Epithelial cell of proximal tubule (primary cell): ENCODE measurements at regions not wholly inside any gene's neighbourhood (a gene's known extent, or its start where the extent isn't known, plus 50 kb on each side); places are given as distances from the start of the nearest gene placed in this dataset.

Source experiments
- DNase-seq: peaks from one replicate; pipeline ENCODE4 v3.0.0-alpha.2; 2011; ENCODE audit warnings: low read depth
- H3K4me3 ChIP-seq: 2 replicates; pipeline ENCODE4 v1.5.1; 2011; ENCODE audit warnings: low read depth, mild to moderate bottlenecking, low read length
- CTCF ChIP-seq: conservative IDR thresholded peaks from 2 replicates; pipeline ENCODE4 v1.5.1; 2012; ENCODE audit warnings: low read depth, mild to moderate bottlenecking, low read length

GRCh38 chr18:46298511-46298910 is 194.3 kb downstream of the HAUS1 start:
- DNase-seq = no peak
- no peak for TF ChIP-seq CTCF

GRCh38 chr18:46299465-46300008 is 195.4 kb downstream of the HAUS1 start:
- DNase-seq = no peak
- no peak for TF ChIP-seq CTCF
- no peak overlapping the region for H3K4me3 ChIP-seq

More at GRCh38 chr18:46298511-46298910, 194.3 kb downstream of the HAUS1 start:
- no peak overlapping the region for H3K4me3 ChIP-seq

- DNase-seq = no peak
- H3K4me3 ChIP-seq = no peak overlapping the region
- TF ChIP-seq CTCF = no peak
These were observed 196.9 kb downstream of the HAUS1 start for GRCh38 chr18:46301081-46301480.

GRCh38 chr18:46301571-46301970 is 197.4 kb downstream of the HAUS1 start:
- no peak for DNase-seq
- no peak overlapping the region for H3K4me3 ChIP-seq
- no peak for TF ChIP-seq CTCF

- DNase-seq = no peak
- no peak for TF ChIP-seq CTCF
- H3K4me3 ChIP-seq = no peak overlapping the region
These were observed 198.6 kb downstream of the HAUS1 start for GRCh38 chr18:46302528-46303485.

- TF ChIP-seq CTCF = no peak
- H3K4me3 ChIP-seq = no peak overlapping the region
- DNase-seq = no peak
These were observed 206.1 kb downstream of the HAUS1 start for GRCh38 chr18:46310258-46310657.
